ENCODE measurements at regions not wholly inside any gene's neighbourhood (a gene's known extent, or its start where the extent isn't known, plus 50 kb on each side); places are given as distances from the start of the nearest gene placed in this dataset.

GRCh38 chr12:65643595-65644386 is 180.5 kb upstream of the HMGA2 start:
- TF ChIP-seq TCF7L2 (IDR thresholded peaks at IDR 0.05; ENCODE audit: low read depth, low read length): no peak
- no peak for TF ChIP-seq CTCF (IDR thresholded peaks at IDR 0.05)
- no peak for TF ChIP-seq POLR2AphosphoS5 (IDR thresholded peaks at IDR 0.05; ENCODE audit: low read depth, low read length)

Data from Panc1 (cell line).